HepG2 (cell line): ENCODE measurements at regions not wholly inside any gene's neighbourhood (a gene's known extent, or its start where the extent isn't known, plus 50 kb on each side); places are given as distances from the start of the nearest gene placed in this dataset.

Source experiments
- ATAC-seq: fragments of 200-7000 bp; cut with Tn5 transposase; 3 replicates; pipeline ENCODE4 v1.9.1; 2020; ENCODE audit warnings: mild to moderate bottlenecking, moderate library complexity
- BruUV-seq: library from RNA; stranded (reverse); fragments of 400-500 nt; replicated peaks from 2 replicates; lab custom pipeline; 2021; lab: Mats Ljungman, UMichigan
- CTCF ChIA-PET: fragments of 300-600 bp; formaldehyde crosslinking; extraction: SDS; loops from one replicate; lab custom pipeline; 2021; ENCODE audit warnings: low total read pairs, inconsistent platforms, low intra/inter-chr PET ratio; lab: Yijun Ruan, JAX
- POLR2A ChIA-PET: fragments of 350-600 bp; sonication (Branson Sonifier 250); formaldehyde crosslinking; loops from one replicate; lab custom pipeline; 2020; ENCODE audit warnings: antibody characterized with exemption, inconsistent platforms; lab: Yijun Ruan, JAX
- DNase-seq: peaks from one replicate; pipeline ENCODE4 v3.0.0-alpha.2; 2015; ENCODE audit warnings: low spot score
- FAIRE-seq: peaks from 3 replicates; lab custom pipeline; 2011; peaks lifted over from hg19 to GRCh38; lab: Jason Lieb, UNC
- H2AFZ ChIP-seq: one replicate; pipeline ENCODE4 v1.6.1; 2011; ENCODE audit warnings: low read length, inconsistent platforms
- H3K27ac ChIP-seq: fragments of 300-600 bp; 3 replicates; pipeline ENCODE4 v1.8.0; 2011; ENCODE audit warnings: mixed run types, mild to moderate bottlenecking, mixed read lengths, low read length, inconsistent platforms; ENCODE audit not compliant: insufficient read depth; ENCODE audit errors: extremely low read length
- H3K27me3 ChIP-seq, 2 experiments: fragments of 200-600 bp in 1 of 2; 2 replicates in 1 of 2; 3 replicates in 1 of 2; pipeline versions ENCODE4 v1.6.0 to v1.8.0; 2011; ENCODE audit warnings: low read length in 2 of 2, mild to moderate bottlenecking in 2 of 2, moderate library complexity in 2 of 2, inconsistent platforms in 1 of 2; ENCODE audit not compliant: insufficient read depth in 2 of 2, control insufficient read depth in 1 of 2
- H3K36me3 ChIP-seq, 2 experiments: fragments of 200-600 bp in 1 of 2; replicated peaks in 1 of 2; 2 replicates in 1 of 2; 3 replicates in 1 of 2; pipeline versions ENCODE4 v1.5.1 to v1.8.0; 2011; ENCODE audit warnings: low read length in 2 of 2, inconsistent platforms in 1 of 2; ENCODE audit not compliant: insufficient read depth in 2 of 2, control insufficient read depth in 1 of 2
- H3K4me1 ChIP-seq: 2 replicates; pipeline ENCODE4 v1.5.1; 2012; ENCODE audit warnings: low read length, inconsistent platforms; ENCODE audit not compliant: insufficient read depth
- H3K4me2 ChIP-seq: 2 replicates; pipeline ENCODE4 v1.6.0; 2011; ENCODE audit warnings: low read depth, low read length, inconsistent platforms
- H3K4me3 ChIP-seq, 3 experiments: fragments of 200-600 bp in 1 of 3; sonication (generic), shearing (Covaris generic) in 1 of 3; replicated peaks in 1 of 3; 2 replicates each; pipeline ENCODE4 v1.5.1; 2011 to 2016; ENCODE audit warnings: low read length in 3 of 3, inconsistent platforms in 2 of 3, low read depth in 2 of 3, mild to moderate bottlenecking in 2 of 3, control low read depth in 1 of 3, mixed read lengths in 1 of 3; ENCODE audit not compliant: insufficient read depth in 1 of 3
- H3K79me2 ChIP-seq: one replicate; pipeline ENCODE4 v1.6.1; 2011; ENCODE audit warnings: low read length, inconsistent platforms; ENCODE audit not compliant: insufficient read depth
- H3K9ac ChIP-seq: 2 replicates; pipeline ENCODE4 v1.6.0; 2011; ENCODE audit warnings: mild to moderate bottlenecking, low read depth, low read length, inconsistent platforms; ENCODE audit not compliant: insufficient read depth
- H3K9me3 ChIP-seq: 2 replicates; pipeline ENCODE4 v1.5.1; 2012; ENCODE audit warnings: mild to moderate bottlenecking, low read length
- H4K20me1 ChIP-seq: 2 replicates; pipeline ENCODE4 v1.6.0; 2011; ENCODE audit warnings: inconsistent platforms, mild to moderate bottlenecking, low read length, moderate library complexity; ENCODE audit not compliant: insufficient read depth
- FOXK1 ChIP-seq: sonication (generic); formaldehyde crosslinking; IDR thresholded peaks from 2 replicates; pipeline ENCODE4 v1.4.0; 2020; ENCODE audit warnings: low read depth, missing genetic modification reagents, borderline replicate concordance
- MEIS2 ChIP-seq: sonication (generic); formaldehyde crosslinking; IDR thresholded peaks from 2 replicates; pipeline ENCODE4 v1.9.0; 2021; ENCODE audit warnings: mild to moderate bottlenecking, missing genetic modification reagents
- ZFP1 ChIP-seq: IDR thresholded peaks from 2 replicates; pipeline ENCODE4 v1.6.1; 2016
- ZNF569 ChIP-seq: sonication (generic); formaldehyde crosslinking; IDR thresholded peaks from 2 replicates; pipeline ENCODE4 v1.5.0; 2020; ENCODE audit warnings: mild to moderate bottlenecking, missing genetic modification reagents, moderate library complexity, borderline replicate concordance
- ZNF614 ChIP-seq: IDR thresholded peaks from 2 replicates; pipeline ENCODE4 v1.6.1; 2018; ENCODE audit warnings: missing biosample characterization, missing genetic modification reagents, inconsistent platforms, borderline replicate concordance
- ZUFSP ChIP-seq: sonication (generic); formaldehyde crosslinking; IDR thresholded peaks from 2 replicates; pipeline ENCODE4 v1.9.0; 2021; ENCODE audit warnings: missing genetic modification reagents, mild to moderate bottlenecking, borderline replicate concordance
- WGBS: methylation state at CpG from one replicate; pipeline ENCODE4 v1.1.6; 2017; ENCODE audit warnings: low lambda C conversion rate; 5-methylcytosine and 5-hydroxymethylcytosine counted together
- in situ Hi-C: cut with HindIII; loops from 2 replicates; pipeline ENCODE4 v1.10.0; 2017; ENCODE audit warnings: low pct_unique_long_range_greater_than_20kb; ENCODE audit not compliant: extremely low pct_ligation_motif_present
- intact Hi-C: fragments of 100-400 bp; cut with micrococcal nuclease; formaldehyde crosslinking; loops from one replicate; pipeline ENCODE4 v1.10.0; 2022; ENCODE audit not compliant: unreplicated experiment

GRCh38 chr6:156525541-156525940 is 251.6 kb upstream of the ARID1B start (continued):
- TF ChIP-seq FOXK1 (CRISPR knock-in tag) = no peak
- no peak for TF ChIP-seq ZNF569
- TF ChIP-seq ZUFSP (CRISPR knock-in tag) = no peak

- no peak overlapping the region for H3K27ac ChIP-seq
- no peaks in the 10 kb centered on the region for H3K79me2 ChIP-seq
- H3K4me3 ChIP-seq = no peak overlapping the region
- CTCF ChIA-PET = no interaction called here
- peaks cover 9% of the 10 kb centered on the region for H3K9me3 ChIP-seq
- FAIRE-seq (no peak), DNase-seq (no peak), ATAC-seq (no peak)
- no peak overlapping the region for H3K4me2 ChIP-seq
- no peaks in the 10 kb centered on the region for H3K36me3 ChIP-seq
- TF ChIP-seq ZFP1 (CRISPR knock-in tag) (peak; percentile 89; the same call in 1 of the 2 replicates), ZNF614 (CRISPR knock-in tag) (no peak), MEIS2 (CRISPR knock-in tag) (no peak)
- H2AFZ ChIP-seq = no peak overlapping the region
- intact Hi-C loops (no loop called here), in situ Hi-C loops (no loop called here)
- H3K9ac ChIP-seq = no peak overlapping the region
- H3K4me1 ChIP-seq = no peaks in the 10 kb centered on the region
- WGBS = 16% methylated on average over 2 of the region's 2 CpGs
- H4K20me1 ChIP-seq = no peaks in the 10 kb centered on the region
- H3K27me3 ChIP-seq = 0 out of 5 replicates have a peak, but pooled peaks cover 0 to 8% of the 10 kb centered on the region in 2 experiments
- no TSS peak for BruUV-seq
- POLR2A ChIA-PET = no interaction called here
These were observed 257.2 kb upstream of the ARID1B start for GRCh38 chr6:156519940-156520339.
